BLaER1 (cell line): ENCODE measurements at regions not wholly inside any gene's neighbourhood (a gene's known extent, or its start where the extent isn't known, plus 50 kb on each side); places are given as distances from the start of the nearest gene placed in this dataset.

Experiments used
- H3K27ac ChIP-seq: shearing (Covaris generic); formaldehyde crosslinking; 2 replicates; pipeline ENCODE4 v1.8.1; 2022
- H3K27me3 ChIP-seq: shearing (Covaris generic); formaldehyde crosslinking; 2 replicates; pipeline ENCODE4 v1.8.1; 2022
- H3K36me3 ChIP-seq: shearing (Covaris generic); formaldehyde crosslinking; 2 replicates; pipeline ENCODE4 v1.8.1; 2022
- H3K4me1 ChIP-seq: shearing (Covaris generic); formaldehyde crosslinking; 2 replicates; pipeline ENCODE4 v1.8.1; 2022
- H3K4me2 ChIP-seq: shearing (Covaris generic); formaldehyde crosslinking; 2 replicates; pipeline ENCODE4 v1.8.1; 2022
- H3K4me3 ChIP-seq: shearing (Covaris generic); formaldehyde crosslinking; 2 replicates; pipeline ENCODE4 v1.8.1; 2022
- H3K9ac ChIP-seq: shearing (Covaris generic); formaldehyde crosslinking; 2 replicates; pipeline ENCODE4 v1.8.1; 2022
- H3K9me3 ChIP-seq: shearing (Covaris generic); formaldehyde crosslinking; 2 replicates; pipeline ENCODE4 v1.8.1; 2022
- H4K20me1 ChIP-seq: shearing (Covaris generic); formaldehyde crosslinking; 2 replicates; pipeline ENCODE4 v1.8.1; 2022
- Cebpa-rat ChIP-seq: shearing (Covaris generic); IDR thresholded peaks from 2 replicates; pipeline ENCODE4 v1.8.1; 2022

- Histone ChIP-seq H3K4me1 (peaks cover 8% of the 10 kb centered on the region; the same call in 1 of the 2 replicates), H3K27ac (no peak overlapping the region), H3K27me3 (no peaks in the 10 kb centered on the region), H3K36me3 (no peaks in the 10 kb centered on the region), H4K20me1 (no peaks in the 10 kb centered on the region), H3K9me3 (no peaks in the 10 kb centered on the region), H3K4me2 (no peak overlapping the region), H3K4me3 (no peak overlapping the region), H3K9ac (no peak overlapping the region)
- TF ChIP-seq Cebpa-rat, result no peak
Observed at GRCh38 chr1:214838351-214838750, 235.4 kb downstream of the CENPF start.

GRCh38 chr1:214840356-214840755 lies 237.4 kb downstream of the CENPF start:
- peaks cover 8% of the 10 kb centered on the region; the same call in 1 of the 2 replicates for H3K4me1 ChIP-seq
- H3K27ac ChIP-seq, result no peak overlapping the region
- H3K4me3 ChIP-seq, result no peak overlapping the region
- no peak overlapping the region for H3K9ac ChIP-seq
- no peaks in the 10 kb centered on the region for H3K9me3 ChIP-seq
- 0 out of 2 replicates have a peak overlapping the region, but pooled peaks have one; percentile 17 for H3K4me2 ChIP-seq
- H3K27me3 ChIP-seq, result no peaks in the 10 kb centered on the region
- TF ChIP-seq Cebpa-rat, result no peak
- H3K36me3 ChIP-seq, result no peaks in the 10 kb centered on the region
- no peaks in the 10 kb centered on the region for H4K20me1 ChIP-seq

- Histone ChIP-seq H4K20me1 (no peaks in the 10 kb centered on the region), H3K9me3 (no peaks in the 10 kb centered on the region), H3K27ac (no peak overlapping the region), H3K4me3 (no peak overlapping the region), H3K36me3 (no peaks in the 10 kb centered on the region), H3K27me3 (no peaks in the 10 kb centered on the region), H3K9ac (no peak overlapping the region), H3K4me1 (peaks cover 8% of the 10 kb centered on the region; the same call in 1 of the 2 replicates), H3K4me2 (no peak overlapping the region)
- TF ChIP-seq Cebpa-rat, result no peak
Observed at GRCh38 chr1:214842856-214843255, 239.7 kb upstream of the KCNK2 start.

- no peak overlapping the region for H3K9ac ChIP-seq
- peaks cover 8% of the 10 kb centered on the region; the same call in 1 of the 2 replicates for H3K4me1 ChIP-seq
- no peaks in the 10 kb centered on the region for H4K20me1 ChIP-seq
- H3K4me3 ChIP-seq, result no peak overlapping the region
- no peaks in the 10 kb centered on the region for H3K9me3 ChIP-seq
- no peaks in the 10 kb centered on the region for H3K36me3 ChIP-seq
- H3K27me3 ChIP-seq, result no peaks in the 10 kb centered on the region
- no peak overlapping the region for H3K27ac ChIP-seq
- H3K4me2 ChIP-seq, result no peak overlapping the region
- no peak for TF ChIP-seq Cebpa-rat
Observed at GRCh38 chr1:214843281-214843680, 239.3 kb upstream of the KCNK2 start.

- H4K20me1 ChIP-seq, result no peaks in the 10 kb centered on the region
- H3K36me3 ChIP-seq, result no peaks in the 10 kb centered on the region
- no peaks in the 10 kb centered on the region for H3K27me3 ChIP-seq
- peaks cover 8% of the 10 kb centered on the region; the same call in 1 of the 2 replicates for H3K4me1 ChIP-seq
- H3K27ac ChIP-seq, result no peak overlapping the region
- no peak overlapping the region for H3K4me3 ChIP-seq
- no peak overlapping the region for H3K9ac ChIP-seq
- TF ChIP-seq Cebpa-rat, result no peak
- H3K9me3 ChIP-seq, result no peaks in the 10 kb centered on the region
- H3K4me2 ChIP-seq, result no peak overlapping the region
Observed at GRCh38 chr1:214844319-214844718, 238.2 kb upstream of the KCNK2 start.

- H3K27ac ChIP-seq, result no peak overlapping the region
- H3K4me1 ChIP-seq, result no peaks in the 10 kb centered on the region
- no peaks in the 10 kb centered on the region for H3K36me3 ChIP-seq
- no peaks in the 10 kb centered on the region for H3K27me3 ChIP-seq
- H3K9ac ChIP-seq, result no peak overlapping the region
- no peaks in the 10 kb centered on the region for H4K20me1 ChIP-seq
- no peak overlapping the region for H3K4me2 ChIP-seq
- H3K4me3 ChIP-seq, result no peak overlapping the region
- H3K9me3 ChIP-seq, result no peaks in the 10 kb centered on the region
- TF ChIP-seq Cebpa-rat, result no peak
Observed at GRCh38 chr1:214846276-214846675, 236.3 kb upstream of the KCNK2 start.

GRCh38 chr1:214847071-214847810 lies 235.3 kb upstream of the KCNK2 start:
- H3K4me2 ChIP-seq, result no peak overlapping the region
- no peaks in the 10 kb centered on the region for H3K27me3 ChIP-seq
- no peaks in the 10 kb centered on the region for H3K4me1 ChIP-seq
- TF ChIP-seq Cebpa-rat, result no peak
- H3K9me3 ChIP-seq, result no peaks in the 10 kb centered on the region
- H3K4me3 ChIP-seq, result no peak overlapping the region
- no peaks in the 10 kb centered on the region for H4K20me1 ChIP-seq
- no peak overlapping the region for H3K27ac ChIP-seq
- no peak overlapping the region for H3K9ac ChIP-seq
- H3K36me3 ChIP-seq, result no peaks in the 10 kb centered on the region

- no peaks in the 10 kb centered on the region for H3K4me1 ChIP-seq
- H3K4me3 ChIP-seq, result no peak overlapping the region
- no peak overlapping the region for H3K27ac ChIP-seq
- H3K9me3 ChIP-seq, result no peaks in the 10 kb centered on the region
- no peak overlapping the region for H3K4me2 ChIP-seq
- H3K9ac ChIP-seq, result no peak overlapping the region
- no peaks in the 10 kb centered on the region for H3K36me3 ChIP-seq
- H3K27me3 ChIP-seq, result no peaks in the 10 kb centered on the region
- no peak for TF ChIP-seq Cebpa-rat
- H4K20me1 ChIP-seq, result no peaks in the 10 kb centered on the region
Observed at GRCh38 chr1:214848101-214848500, 234.4 kb upstream of the KCNK2 start.

GRCh38 chr1:214850432-214851050 lies 232.0 kb upstream of the KCNK2 start:
- Histone ChIP-seq H4K20me1 (no peaks in the 10 kb centered on the region), H3K9ac (no peak overlapping the region), H3K4me1 (no peaks in the 10 kb centered on the region), H3K4me2 (no peak overlapping the region), H3K4me3 (no peak overlapping the region), H3K9me3 (no peaks in the 10 kb centered on the region), H3K27ac (no peak overlapping the region), H3K27me3 (no peaks in the 10 kb centered on the region), H3K36me3 (no peaks in the 10 kb centered on the region)
- no peak for TF ChIP-seq Cebpa-rat

- no peak for TF ChIP-seq Cebpa-rat
- Histone ChIP-seq H3K4me2 (no peak overlapping the region), H3K36me3 (no peaks in the 10 kb centered on the region), H3K4me3 (no peak overlapping the region), H3K9me3 (no peaks in the 10 kb centered on the region), H3K4me1 (no peaks in the 10 kb centered on the region), H3K27me3 (no peaks in the 10 kb centered on the region), H3K9ac (no peak overlapping the region), H3K27ac (no peak overlapping the region), H4K20me1 (no peaks in the 10 kb centered on the region)
Observed at GRCh38 chr1:214853340-214853739, 229.2 kb upstream of the KCNK2 start.
